Liver (tissue), 8 donors: ENCODE measurements at regions not wholly inside any gene's neighbourhood (a gene's known extent, or its start where the extent isn't known, plus 50 kb on each side); places are given as distances from the start of the nearest gene placed in this dataset.

Experiments
- DNase-seq: peaks from one replicate; pipeline ENCODE4 v3.0.0-alpha.2; 2017; ENCODE audit warnings: low spot score
- H3K27ac ChIP-seq, 2 donors: one replicate each; pipeline ENCODE4 v1.7.0; 2013; ENCODE audit warnings: inconsistent platforms in 2 of 2, low read length in 2 of 2, control low read depth in 1 of 2, low read depth in 1 of 2, mild to moderate bottlenecking in 1 of 2
- H3K27me3 ChIP-seq, 4 donors: one replicate each; pipeline versions ENCODE4 v1.6.1 to v1.7.0; 2013; ENCODE audit warnings: low read length in 3 of 4, inconsistent platforms in 1 of 4, mild to moderate bottlenecking in 1 of 4, moderate library complexity in 1 of 4; ENCODE audit not compliant: control insufficient read depth in 4 of 4, insufficient read depth in 4 of 4
- H3K36me3 ChIP-seq, 4 donors: one replicate each; pipeline versions ENCODE4 v1.6.1 to v1.7.0; 2013; ENCODE audit warnings: low read length in 3 of 4, mild to moderate bottlenecking in 3 of 4, low read depth in 1 of 4, moderate library complexity in 1 of 4; ENCODE audit not compliant: control insufficient read depth in 4 of 4, insufficient read depth in 3 of 4
- H3K4me1 ChIP-seq, 4 donors: one replicate each; pipeline versions ENCODE4 v1.6.1 to v1.7.0; 2013; ENCODE audit warnings: low read length in 3 of 4, mild to moderate bottlenecking in 3 of 4, moderate library complexity in 1 of 4; ENCODE audit not compliant: control insufficient read depth in 4 of 4, insufficient read depth in 4 of 4
- H3K4me3 ChIP-seq, 3 donors: one replicate each; pipeline versions ENCODE4 v1.6.1 to v1.7.0; 2013; ENCODE audit warnings: low read length in 3 of 3, control low read depth in 1 of 3, low read depth in 1 of 3, mild to moderate bottlenecking in 1 of 3
- H3K9ac ChIP-seq, 2 donors: one replicate each; pipeline ENCODE4 v1.7.0; 2013; ENCODE audit warnings: low read length in 2 of 2, mild to moderate bottlenecking in 2 of 2, moderate library complexity in 2 of 2, control low read depth in 1 of 2, low read depth in 1 of 2
- H3K9me3 ChIP-seq, 4 donors: one replicate each; pipeline versions ENCODE4 v1.6.1 to v1.7.0; 2013; ENCODE audit warnings: low read length in 3 of 4; ENCODE audit not compliant: control insufficient read depth in 4 of 4
- ATF3 ChIP-seq: IDR thresholded peaks from 2 replicates; pipeline ENCODE4 v1.6.1; 2016; ENCODE audit warnings: antibody characterized with exemption
- EGR1 ChIP-seq, 2 donors: IDR thresholded peaks; 2 replicates each; pipeline ENCODE4 v1.6.1; 2016 to 2018; ENCODE audit warnings: antibody characterized with exemption in 2 of 2, low read depth in 2 of 2
- FOXA1 ChIP-seq: IDR thresholded peaks from 2 replicates; pipeline ENCODE4 v1.6.1; 2016; ENCODE audit warnings: antibody characterized with exemption
- HNF4G ChIP-seq: IDR thresholded peaks from 2 replicates; pipeline ENCODE4 v1.6.1; 2016; ENCODE audit warnings: antibody characterized with exemption
- NR2F2 ChIP-seq: IDR thresholded peaks from 2 replicates; pipeline ENCODE4 v1.6.1; 2016; ENCODE audit warnings: antibody characterized with exemption
- RAD21 ChIP-seq, 2 donors: IDR thresholded peaks; 2 replicates each; pipeline ENCODE4 v1.6.1; 2016; ENCODE audit warnings: antibody characterized with exemption in 2 of 2, mild to moderate bottlenecking in 2 of 2
- REST ChIP-seq: IDR thresholded peaks from 2 replicates; pipeline ENCODE4 v1.6.1; 2016; ENCODE audit warnings: antibody characterized with exemption, mild to moderate bottlenecking
- RXRA ChIP-seq, 2 donors: IDR thresholded peaks; 2 replicates each; pipeline ENCODE4 v1.6.1; 2017 to 2018; ENCODE audit warnings: antibody characterized with exemption in 2 of 2, mild to moderate bottlenecking in 1 of 2
- TAF1 ChIP-seq: conservative IDR thresholded peaks from 2 replicates; pipeline ENCODE4 v1.6.1; 2016; ENCODE audit warnings: antibody characterized with exemption, mild to moderate bottlenecking
- YY1 ChIP-seq: IDR thresholded peaks from 2 replicates; pipeline ENCODE4 v1.6.1; 2016; ENCODE audit warnings: antibody characterized with exemption, mild to moderate bottlenecking
- ZBTB33 ChIP-seq: IDR thresholded peaks from 2 replicates; pipeline ENCODE4 v1.6.1; 2016; ENCODE audit warnings: antibody characterized with exemption
- WGBS: extraction: QIAGEN DNeasy Blood & Tissue Kit; methylation state at CpG from one replicate; pipeline ENCODE4 v1.1.7; 2013; 5-methylcytosine and 5-hydroxymethylcytosine counted together
- TF ChIP-seq, protein P1 (sequence below): fragments of 150-350 bp; IDR thresholded peaks from 2 replicates; pipeline ENCODE4 v1.5.1; 2017; ENCODE audit warnings: improper control_type of control experiment, low read depth, low read length; ENCODE audit not compliant: missing input control
- TF ChIP-seq, protein P2 (sequence below): IDR thresholded peaks from 2 replicates; pipeline ENCODE4 v1.6.1; 2016; ENCODE audit warnings: antibody characterized with exemption
- donor health status: healthy.
- donor health status: healthy.
- donor health status: healthy.
- donor health status: healthy.
- donor health status: healthy.

DNA sequence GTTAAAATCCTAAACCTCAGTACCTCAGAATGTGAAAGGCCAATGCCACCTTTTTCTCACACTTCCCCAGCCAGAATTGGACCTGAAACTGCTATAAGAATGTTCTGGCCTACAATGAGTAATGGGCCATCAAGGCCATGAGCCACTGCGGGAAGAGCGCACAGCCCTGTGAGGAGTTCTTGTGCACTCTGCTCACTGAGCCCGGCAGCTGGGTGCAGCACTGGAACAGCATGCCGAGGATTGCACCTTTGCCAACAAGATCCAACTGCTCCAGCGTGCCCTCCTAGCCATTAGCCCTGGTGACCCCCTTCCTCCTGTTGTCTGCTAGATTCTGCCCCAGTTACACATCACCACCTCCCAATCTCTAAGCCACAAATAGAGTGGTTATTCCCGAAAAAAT, 758.1 kb downstream of the PRELID2 start:
- no peaks in the 10 kb centered on the region for H3K36me3 ChIP-seq
- H3K27me3 ChIP-seq, result no peaks in the 10 kb centered on the region
- no peak for DNase-seq
- TF ChIP-seq REST (no peak), FOXA1 (no peak), NR2F2 (no peak), HNF4G (no peak), RAD21 (IDR thresholded peaks at IDR 0.05) (no peak), EGR1 (IDR thresholded peaks at IDR 0.05; ENCODE audit: low read depth in 2 of 2) (no peak), TAF1 (no peak)
- TF ChIP-seq, protein P1, sequence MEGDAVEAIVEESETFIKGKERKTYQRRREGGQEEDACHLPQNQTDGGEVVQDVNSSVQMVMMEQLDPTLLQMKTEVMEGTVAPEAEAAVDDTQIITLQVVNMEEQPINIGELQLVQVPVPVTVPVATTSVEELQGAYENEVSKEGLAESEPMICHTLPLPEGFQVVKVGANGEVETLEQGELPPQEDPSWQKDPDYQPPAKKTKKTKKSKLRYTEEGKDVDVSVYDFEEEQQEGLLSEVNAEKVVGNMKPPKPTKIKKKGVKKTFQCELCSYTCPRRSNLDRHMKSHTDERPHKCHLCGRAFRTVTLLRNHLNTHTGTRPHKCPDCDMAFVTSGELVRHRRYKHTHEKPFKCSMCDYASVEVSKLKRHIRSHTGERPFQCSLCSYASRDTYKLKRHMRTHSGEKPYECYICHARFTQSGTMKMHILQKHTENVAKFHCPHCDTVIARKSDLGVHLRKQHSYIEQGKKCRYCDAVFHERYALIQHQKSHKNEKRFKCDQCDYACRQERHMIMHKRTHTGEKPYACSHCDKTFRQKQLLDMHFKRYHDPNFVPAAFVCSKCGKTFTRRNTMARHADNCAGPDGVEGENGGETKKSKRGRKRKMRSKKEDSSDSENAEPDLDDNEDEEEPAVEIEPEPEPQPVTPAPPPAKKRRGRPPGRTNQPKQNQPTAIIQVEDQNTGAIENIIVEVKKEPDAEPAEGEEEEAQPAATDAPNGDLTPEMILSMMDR, result no peak
- H3K4me3 ChIP-seq, result no peak overlapping the region
- H3K4me1 ChIP-seq, result no peaks in the 10 kb centered on the region
- H3K9ac ChIP-seq, result no peak overlapping the region
- no peak overlapping the region for H3K27ac ChIP-seq
- 83% methylated on average over 6 of the region's 6 CpGs for WGBS
- H3K9me3 ChIP-seq, result no peaks in the 10 kb centered on the region

GRCh38 chr5:145076040-145076439, 759.1 kb downstream of the PRELID2 start:
- no peak for TF ChIP-seq ATF3
- no peak for TF ChIP-seq NR2F2
- TF ChIP-seq TAF1, result no peak
- TF ChIP-seq REST, result no peak
- no peak for TF ChIP-seq FOXA1
- TF ChIP-seq, protein P2, sequence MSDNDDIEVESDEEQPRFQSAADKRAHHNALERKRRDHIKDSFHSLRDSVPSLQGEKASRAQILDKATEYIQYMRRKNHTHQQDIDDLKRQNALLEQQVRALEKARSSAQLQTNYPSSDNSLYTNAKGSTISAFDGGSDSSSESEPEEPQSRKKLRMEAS, result no peak
- TF ChIP-seq, protein P1, result no peak
- TF ChIP-seq ZBTB33, result no peak
- TF ChIP-seq YY1, result no peak
- no peak for TF ChIP-seq RXRA (IDR thresholded peaks at IDR 0.05)
- no peak for TF ChIP-seq RAD21 (IDR thresholded peaks at IDR 0.05)
- Histone ChIP-seq H3K9me3 (no peaks in the 10 kb centered on the region), H3K4me1 (no peaks in the 10 kb centered on the region), H3K4me3 (no peak overlapping the region), H3K27ac (no peak overlapping the region), H3K9ac (no peak overlapping the region), H3K36me3 (no peaks in the 10 kb centered on the region), H3K27me3 (no peaks in the 10 kb centered on the region)
- no peak for DNase-seq
